Stomach (tissue), 8 donors: ENCODE measurements at regions not wholly inside any gene's neighbourhood (a gene's known extent, or its start where the extent isn't known, plus 50 kb on each side); places are given as distances from the start of the nearest gene placed in this dataset.

ENCODE experiments used
- DNase-seq, 2 donors: peaks; one replicate each; pipeline versions ENCODE4 v3.0.0 to v3.0.0-alpha.2; 2013 to 2019
- H3K27ac ChIP-seq, 5 donors: fragments of 200-600 bp in 4 of 5; sonication (generic) in 4 of 5; one replicate each; pipeline ENCODE4 v1.5.1; 2013 to 2019; ENCODE audit warnings: mild to moderate bottlenecking in 1 of 5, moderate library complexity in 1 of 5
- H3K27me3 ChIP-seq, 3 donors: fragments of 200-600 bp; sonication (generic); one replicate each; pipeline ENCODE4 v1.5.1; 2017 to 2019; ENCODE audit warnings: mixed run types in 1 of 3
- H3K36me3 ChIP-seq, 4 donors: fragments of 200-600 bp; sonication (generic); 1 replicate in 3 of 4; 2 replicates in 1 of 4; pipeline ENCODE4 v1.5.1; 2016 to 2019
- H3K4me1 ChIP-seq, 4 donors: fragments of 200-600 bp; sonication (generic); one replicate each; pipeline ENCODE4 v1.5.1; 2016 to 2019
- H3K4me3 ChIP-seq, 4 donors: fragments of 200-600 bp; sonication (generic) in 3 of 4; one replicate each; pipeline ENCODE4 v1.5.1; 2016 to 2019; ENCODE audit warnings: mild to moderate bottlenecking in 1 of 4
- H3K9me3 ChIP-seq, 4 donors: fragments of 200-600 bp; sonication (generic); one replicate each; pipeline ENCODE4 v1.5.1; 2016 to 2019
- CTCF ChIP-seq, 7 experiments: fragments of 450-650 bp in 4 of 7; fragments of 200-600 bp in 3 of 7; sonication (generic) in 3 of 7; IDR thresholded peaks; one replicate each; pipeline ENCODE4 v1.5.1; 2016 to 2019; ENCODE audit warnings: antibody characterized with exemption in 7 of 7, control low read depth in 2 of 7, mild to moderate bottlenecking in 1 of 7
- EP300 ChIP-seq: sonication (generic); formaldehyde crosslinking; IDR thresholded peaks from one replicate; pipeline ENCODE4 v1.6.1; 2017; ENCODE audit warnings: antibody characterized with exemption
- POLR2A ChIP-seq, 4 donors: fragments of 450-650 bp; IDR thresholded peaks; one replicate each; pipeline ENCODE4 v1.6.1; 2016; ENCODE audit warnings: antibody characterized with exemption in 4 of 4, control low read depth in 2 of 4, mild to moderate bottlenecking in 1 of 4, moderate library complexity in 1 of 4
- POLR2AphosphoS5 ChIP-seq, 3 donors: sonication (generic); formaldehyde crosslinking; IDR thresholded peaks; one replicate each; pipeline ENCODE4 v1.6.1; 2016; ENCODE audit warnings: antibody characterized with exemption in 3 of 3
- WGBS, 5 donors: extraction: QIAGEN DNeasy Blood & Tissue Kit in 3 of 5; methylation state at CpG; one replicate each; pipeline versions ENCODE4 v1.1.5 to v1.1.7; 2013 to 2018; 5-methylcytosine and 5-hydroxymethylcytosine counted together
- intact Hi-C: fragments of 100-400 bp; cut with DNase I; formaldehyde crosslinking; loops from one replicate; pipeline ENCODE4 v1.15.1; 2023; ENCODE audit warnings: low total_unique reads
- donor health status: healthy with polysubstance abuse.
- donor health status: Bipolar disorder and iron deficiency.
- donor health status: healthy.

GRCh38 chr11:27882066-27882697 lies 181.9 kb upstream of the BDNF start:
- H3K27ac ChIP-seq, result no peak overlapping the region
- no peak overlapping the region for H3K4me3 ChIP-seq
- DNase-seq, result no peak
- no peaks in the 10 kb centered on the region for H3K27me3 ChIP-seq
- no peaks in the 10 kb centered on the region for H3K36me3 ChIP-seq
- 28 to 43% (median 37%) methylated on average over 4 of the region's 4 CpGs for WGBS, 5 donors
- H3K9me3 ChIP-seq, result no peaks in the 10 kb centered on the region
- peaks cover 0 to 6% (median 0%) of the 10 kb centered on the region in 4 donors for H3K4me1 ChIP-seq
- intact Hi-C loops, result no loop called here
- TF ChIP-seq POLR2A (IDR thresholded peaks at IDR 0.05), result no peak
- no peak for TF ChIP-seq POLR2AphosphoS5 (IDR thresholded peaks at IDR 0.05)
- TF ChIP-seq CTCF (IDR thresholded peaks at IDR 0.05), result no peak
- TF ChIP-seq EP300, result no peak

- Histone ChIP-seq H3K27me3 (no peaks in the 10 kb centered on the region), H3K9me3 (no peaks in the 10 kb centered on the region), H3K4me3 (no peak overlapping the region), H3K36me3 (no peaks in the 10 kb centered on the region), H3K4me1 (no peaks in the 10 kb centered on the region), H3K27ac (no peak overlapping the region)
- WGBS, 5 donors, result 78 to 84% (median 82%) methylated on average over 3 of the region's 3 CpGs
- TF ChIP-seq CTCF (IDR thresholded peaks at IDR 0.05) (no peak), POLR2A (IDR thresholded peaks at IDR 0.05) (no peak), EP300 (no peak), POLR2AphosphoS5 (IDR thresholded peaks at IDR 0.05) (no peak)
- intact Hi-C loops, result no loop called here
- DNase-seq, result no peak
Measured at GRCh38 chr11:27875831-27876775, 175.8 kb upstream of the BDNF start.

- no peak for TF ChIP-seq POLR2A (IDR thresholded peaks at IDR 0.05)
- TF ChIP-seq CTCF (IDR thresholded peaks at IDR 0.05), result no peak
- no peak for TF ChIP-seq POLR2AphosphoS5 (IDR thresholded peaks at IDR 0.05)
- H3K27me3 ChIP-seq, result no peaks in the 10 kb centered on the region
- WGBS, 5 donors, result 36 to 51% (median 46%) methylated on average over 7 of the region's 7 CpGs
- intact Hi-C loops, result no loop called here
- no peaks in the 10 kb centered on the region for H3K36me3 ChIP-seq
- H3K4me1 ChIP-seq, result no peaks in the 10 kb centered on the region
- H3K9me3 ChIP-seq, result no peaks in the 10 kb centered on the region
- H3K4me3 ChIP-seq, result no peak overlapping the region
- no peak overlapping the region for H3K27ac ChIP-seq
- DNase-seq, result peak in 1 of 2 donors; percentile 21
Measured at GRCh38 chr11:27874998-27875830, 175.0 kb upstream of the BDNF start.

GRCh38 chr11:27873664-27874063 lies 173.4 kb upstream of the BDNF start:
- no peaks in the 10 kb centered on the region for H3K9me3 ChIP-seq
- 37 to 62% (median 56%) methylated on average over 6 of the region's 6 CpGs for WGBS, 5 donors

More at GRCh38 chr11:27873664-27874063, 173.4 kb upstream of the BDNF start:
- H3K27ac ChIP-seq, result no peak overlapping the region
- H3K36me3 ChIP-seq, result no peaks in the 10 kb centered on the region
- no peaks in the 10 kb centered on the region for H3K4me1 ChIP-seq
- TF ChIP-seq POLR2A (IDR thresholded peaks at IDR 0.05) (no peak), EP300 (no peak), POLR2AphosphoS5 (IDR thresholded peaks at IDR 0.05) (no peak), CTCF (IDR thresholded peaks at IDR 0.05) (no peak)
- no peak overlapping the region for H3K4me3 ChIP-seq
- DNase-seq, result no peak
- intact Hi-C loops, result no loop called here
- no peaks in the 10 kb centered on the region for H3K27me3 ChIP-seq
